Natural killer cell (primary cell): ENCODE measurements at regions not wholly inside any gene's neighbourhood (a gene's known extent, or its start where the extent isn't known, plus 50 kb on each side); places are given as distances from the start of the nearest gene placed in this dataset.

ENCODE experiments used
- ATAC-seq, 3 donors: fragments of 150-1000 bp in 2 of 3; fragments of 200-7000 bp in 1 of 3; cut with Tn5 transposase; 1 replicate in 1 of 3; 2 replicates in 2 of 3; pipeline ENCODE4 v1.10.0; 2021; ENCODE audit warnings: mild to moderate bottlenecking in 2 of 3, moderate library complexity in 2 of 3
- DNase-seq, 2 donors: peaks; one replicate each; pipeline versions ENCODE4 v3.0.0 to v3.0.0-alpha.2; 2013 to 2021; ENCODE audit warnings: mixed read lengths in 1 of 2
- H3K27ac ChIP-seq: one replicate; pipeline ENCODE4 v1.5.1; 2013; ENCODE audit warnings: mild to moderate bottlenecking, low read length
- H3K27me3 ChIP-seq: one replicate; pipeline ENCODE4 v1.6.1; 2013; ENCODE audit warnings: low read length; ENCODE audit not compliant: control insufficient read depth, insufficient read depth
- H3K36me3 ChIP-seq: one replicate; pipeline ENCODE4 v1.6.1; 2013; ENCODE audit warnings: low read length; ENCODE audit not compliant: control insufficient read depth, insufficient read depth
- H3K4me1 ChIP-seq: one replicate; pipeline ENCODE4 v1.6.1; 2013; ENCODE audit warnings: low read length; ENCODE audit not compliant: control insufficient read depth, insufficient read depth
- H3K4me3 ChIP-seq: one replicate; pipeline ENCODE4 v1.5.1; 2013; ENCODE audit warnings: low read length
- H3K9me3 ChIP-seq: one replicate; pipeline ENCODE4 v1.6.1; 2013; ENCODE audit warnings: low read length; ENCODE audit not compliant: control insufficient read depth, insufficient read depth
- H3K27ac Mint-ChIP-seq, 2 donors: one replicate each; pipeline ENCODE4 v1.8.0; 2022; ENCODE audit warnings: mild to moderate bottlenecking in 2 of 2, mixed read lengths in 2 of 2, moderate library complexity in 1 of 2
- H3K27me3 Mint-ChIP-seq, 2 donors: one replicate each; pipeline ENCODE4 v1.8.0; 2022; ENCODE audit warnings: low read depth in 2 of 2, mixed read lengths in 2 of 2
- H3K36me3 Mint-ChIP-seq: one replicate; pipeline ENCODE4 v1.8.0; 2022; ENCODE audit warnings: mixed read lengths
- H3K4me1 Mint-ChIP-seq, 2 donors: one replicate each; pipeline ENCODE4 v1.8.0; 2022; ENCODE audit warnings: mixed read lengths in 2 of 2
- H3K4me3 Mint-ChIP-seq: one replicate; pipeline ENCODE4 v1.8.0; 2022; ENCODE audit warnings: mild to moderate bottlenecking, moderate library complexity, mixed read lengths
- H3K9me3 Mint-ChIP-seq, 2 donors: one replicate each; pipeline ENCODE4 v1.8.0; 2022; ENCODE audit warnings: mixed read lengths in 2 of 2
- WGBS: methylation state at CpG from one replicate; pipeline ENCODE4 v1.1.7; 2013; ENCODE audit warnings: missing lambda C conversion rate; ENCODE audit not compliant: insufficient coverage; 5-methylcytosine and 5-hydroxymethylcytosine counted together
- intact Hi-C: fragments of 100-400 bp; cut with micrococcal nuclease; formaldehyde crosslinking; loops from one replicate; pipeline ENCODE4 v1.14.2; 2022
- TF ChIP-seq, protein P1 (sequence below): fragments of 200-600 bp; IDR thresholded peaks from one replicate; pipeline ENCODE4 v1.8.0; 2022; ENCODE audit warnings: antibody characterized with exemption

DNA sequence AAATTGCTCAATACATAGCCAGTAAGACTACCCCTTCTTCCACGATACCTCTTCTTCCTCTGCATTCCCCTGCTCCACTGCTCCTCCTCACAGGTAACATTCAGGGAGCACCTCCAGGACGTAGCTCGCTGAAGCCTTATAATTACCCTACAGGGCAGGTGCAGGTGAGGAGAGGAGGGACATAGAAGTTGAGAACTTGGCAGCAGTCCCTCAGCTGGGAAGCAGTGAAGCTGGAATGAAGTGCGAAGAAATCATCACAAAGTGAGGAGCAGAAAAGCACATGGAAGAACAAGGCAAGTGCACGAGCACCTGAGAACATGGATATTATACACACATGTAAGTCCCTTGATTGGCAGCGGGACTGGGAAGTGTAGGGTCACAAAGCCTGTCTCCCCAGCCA, 118.2 kb downstream of the HSD17B3 start:
- no peak for DNase-seq
- TF ChIP-seq, protein P1, sequence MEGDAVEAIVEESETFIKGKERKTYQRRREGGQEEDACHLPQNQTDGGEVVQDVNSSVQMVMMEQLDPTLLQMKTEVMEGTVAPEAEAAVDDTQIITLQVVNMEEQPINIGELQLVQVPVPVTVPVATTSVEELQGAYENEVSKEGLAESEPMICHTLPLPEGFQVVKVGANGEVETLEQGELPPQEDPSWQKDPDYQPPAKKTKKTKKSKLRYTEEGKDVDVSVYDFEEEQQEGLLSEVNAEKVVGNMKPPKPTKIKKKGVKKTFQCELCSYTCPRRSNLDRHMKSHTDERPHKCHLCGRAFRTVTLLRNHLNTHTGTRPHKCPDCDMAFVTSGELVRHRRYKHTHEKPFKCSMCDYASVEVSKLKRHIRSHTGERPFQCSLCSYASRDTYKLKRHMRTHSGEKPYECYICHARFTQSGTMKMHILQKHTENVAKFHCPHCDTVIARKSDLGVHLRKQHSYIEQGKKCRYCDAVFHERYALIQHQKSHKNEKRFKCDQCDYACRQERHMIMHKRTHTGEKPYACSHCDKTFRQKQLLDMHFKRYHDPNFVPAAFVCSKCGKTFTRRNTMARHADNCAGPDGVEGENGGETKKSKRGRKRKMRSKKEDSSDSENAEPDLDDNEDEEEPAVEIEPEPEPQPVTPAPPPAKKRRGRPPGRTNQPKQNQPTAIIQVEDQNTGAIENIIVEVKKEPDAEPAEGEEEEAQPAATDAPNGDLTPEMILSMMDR: no peak
- Histone ChIP-seq H3K4me1 (no peaks in the 10 kb centered on the region), H3K9me3 (peaks cover 4% of the 10 kb centered on the region), H3K4me3 (no peak overlapping the region), H3K36me3 (no peaks in the 10 kb centered on the region), H3K27me3 (peaks cover 2% of the 10 kb centered on the region), H3K27ac (no peak overlapping the region)
- intact Hi-C loops: no loop called here
- no peaks in the 10 kb centered on the region for H3K4me1 Mint-ChIP-seq
- no peak for ATAC-seq
- H3K9me3 Mint-ChIP-seq: no peaks in the 10 kb centered on the region
- no peak overlapping the region for H3K4me3 Mint-ChIP-seq
- no peak overlapping the region for H3K27ac Mint-ChIP-seq
- WGBS: 88% methylated on average over 5 of the region's 6 CpGs
- H3K27me3 Mint-ChIP-seq: peaks cover 21 to 58% of the 10 kb centered on the region in 2 donors
- H3K36me3 Mint-ChIP-seq: no peaks in the 10 kb centered on the region

DNA sequence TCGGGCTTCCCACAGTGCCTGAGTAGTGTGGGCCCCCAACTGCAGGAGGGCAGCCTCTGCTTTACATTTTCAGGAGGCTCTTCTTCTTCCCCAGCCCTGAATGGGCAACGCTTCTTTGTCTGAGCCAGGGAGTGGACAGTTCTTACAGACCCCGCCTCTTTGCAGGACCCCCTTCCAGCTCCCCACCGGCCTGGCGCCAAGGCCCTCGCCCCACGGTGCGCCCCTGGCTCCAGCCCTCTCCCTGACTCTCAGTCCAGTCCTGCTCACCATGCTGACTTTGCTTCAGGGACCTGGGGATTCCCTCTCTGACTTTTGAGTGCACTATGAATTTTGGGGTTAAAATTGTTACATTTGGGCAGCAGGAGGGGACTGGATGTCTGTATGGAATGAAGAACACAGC, 123.8 kb downstream of the HSD17B3 start:
- Mint-ChIP-seq H3K4me1 (no peaks in the 10 kb centered on the region), H3K36me3 (no peaks in the 10 kb centered on the region), H3K27ac (no peak overlapping the region), H3K27me3 (peaks cover 23 to 65% of the 10 kb centered on the region in 2 donors), H3K4me3 (no peak overlapping the region), H3K9me3 (no peaks in the 10 kb centered on the region)
- Histone ChIP-seq H3K27me3 (no peaks in the 10 kb centered on the region), H3K9me3 (no peaks in the 10 kb centered on the region), H3K4me3 (no peak overlapping the region), H3K36me3 (no peaks in the 10 kb centered on the region), H3K27ac (no peak overlapping the region), H3K4me1 (no peaks in the 10 kb centered on the region)
- no peak for ATAC-seq
- intact Hi-C loops: no loop called here
- no peak for DNase-seq
- TF ChIP-seq, protein P1: no peak
- 91% methylated on average over 8 of the region's 8 CpGs for WGBS

DNA sequence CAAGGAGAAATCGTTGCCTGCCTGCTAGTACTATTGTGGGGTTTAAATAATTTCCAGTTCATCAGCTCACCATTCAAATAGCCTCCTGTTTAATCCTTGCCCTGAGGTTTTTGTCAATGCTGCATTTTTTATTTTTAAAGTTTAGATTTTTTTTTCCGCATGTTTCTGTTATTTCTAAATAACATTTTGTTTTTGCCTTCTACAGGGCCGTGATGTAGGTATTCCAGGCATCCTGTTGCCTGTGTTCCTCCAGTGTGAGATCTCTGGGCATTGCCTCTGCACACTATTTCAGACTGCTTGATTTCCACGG, 124.3 kb downstream of the HSD17B3 start:
- no peaks in the 10 kb centered on the region for H3K4me1 Mint-ChIP-seq
- no peak overlapping the region for H3K27ac ChIP-seq
- H3K27me3 ChIP-seq: no peaks in the 10 kb centered on the region
- no peaks in the 10 kb centered on the region for H3K9me3 ChIP-seq
- no peak overlapping the region for H3K27ac Mint-ChIP-seq
- no peak overlapping the region for H3K4me3 Mint-ChIP-seq
- no peak for DNase-seq
- no peaks in the 10 kb centered on the region for H3K36me3 Mint-ChIP-seq
- H3K4me3 ChIP-seq: no peak overlapping the region
- ATAC-seq: no peak
- 79% methylated on average over 3 of the region's 4 CpGs for WGBS
- H3K9me3 Mint-ChIP-seq: no peaks in the 10 kb centered on the region
- intact Hi-C loops: no loop called here
- H3K4me1 ChIP-seq: no peaks in the 10 kb centered on the region
- TF ChIP-seq, protein P1: no peak
- H3K36me3 ChIP-seq: no peaks in the 10 kb centered on the region
- peaks cover 20 to 60% of the 10 kb centered on the region in 2 donors for H3K27me3 Mint-ChIP-seq

DNA sequence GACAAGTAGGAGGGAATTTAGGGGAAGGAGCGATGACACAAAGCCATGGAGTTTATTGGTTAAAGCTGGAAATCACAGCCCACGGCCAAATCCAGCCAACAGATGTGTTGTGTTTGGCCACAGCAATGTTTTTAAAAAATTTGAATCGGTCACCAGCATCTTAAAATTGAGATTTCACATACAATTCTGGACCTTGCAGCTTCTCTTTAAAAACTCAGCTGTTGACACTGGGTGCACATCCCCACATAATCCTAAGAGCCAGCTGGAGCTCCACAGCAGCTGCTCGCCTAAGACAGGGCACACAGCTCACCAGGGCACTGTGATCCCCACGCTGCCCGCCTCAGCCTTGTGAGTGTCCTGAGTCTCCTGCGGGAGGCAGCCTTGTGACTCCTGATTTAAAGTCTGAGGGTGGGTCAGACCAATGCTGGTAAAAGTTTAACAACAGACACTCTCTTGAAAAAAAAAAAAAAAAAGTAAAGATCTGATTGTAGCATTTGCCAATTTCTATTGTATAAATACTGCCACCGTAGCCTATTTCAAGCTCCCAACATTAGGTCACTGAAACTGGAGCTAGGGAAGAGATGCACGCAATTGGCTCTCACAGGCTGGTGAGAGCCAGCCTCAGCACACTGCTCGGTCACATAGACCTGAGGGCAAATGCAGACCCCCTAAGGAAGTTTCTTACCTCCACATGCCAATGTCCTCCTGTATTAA, 124.8 kb downstream of the HSD17B3 start:
- H3K4me3 ChIP-seq: no peak overlapping the region
- no peak overlapping the region for H3K27ac Mint-ChIP-seq
- TF ChIP-seq, protein P1: no peak
- no peaks in the 10 kb centered on the region for H3K9me3 Mint-ChIP-seq
- no peaks in the 10 kb centered on the region for H3K4me1 Mint-ChIP-seq
- intact Hi-C loops: no loop called here
- H3K4me3 Mint-ChIP-seq: no peak overlapping the region
- no peaks in the 10 kb centered on the region for H3K36me3 ChIP-seq
- no peak for ATAC-seq
- 85% methylated on average over 10 of the region's 10 CpGs for WGBS
- no peaks in the 10 kb centered on the region for H3K36me3 Mint-ChIP-seq
- no peaks in the 10 kb centered on the region for H3K4me1 ChIP-seq
- no peak for DNase-seq
- no peak overlapping the region for H3K27ac ChIP-seq
- no peaks in the 10 kb centered on the region for H3K9me3 ChIP-seq
- H3K27me3 Mint-ChIP-seq: peaks cover 19 to 55% of the 10 kb centered on the region in 2 donors
- H3K27me3 ChIP-seq: no peaks in the 10 kb centered on the region
